Activated naive CD8-positive, alpha-beta T cell treated with anti-CD3 and anti-CD28 coated beads, Interleukin-2, amount 50 U/mL, for 24 hours (primary cell): ENCODE measurements at regions not wholly inside any gene's neighbourhood (a gene's known extent, or its start where the extent isn't known, plus 50 kb on each side); places are given as distances from the start of the nearest gene placed in this dataset.

ENCODE experiments used
- ATAC-seq: fragments of 150-1000 bp; cut with Tn5 transposase; one replicate; pipeline ENCODE4 v1.10.0; 2021
- DNase-seq: peaks from one replicate; pipeline ENCODE4 v3.0.0; 2021
- H3K27ac Mint-ChIP-seq: one replicate; pipeline ENCODE4 v1.8.0; 2021; ENCODE audit warnings: mild to moderate bottlenecking, mixed read lengths
- H3K27me3 Mint-ChIP-seq: one replicate; pipeline ENCODE4 v1.8.0; 2021; ENCODE audit warnings: mixed read lengths
- H3K36me3 Mint-ChIP-seq: one replicate; pipeline ENCODE4 v1.8.0; 2021; ENCODE audit warnings: low read depth, mixed read lengths
- H3K4me1 Mint-ChIP-seq: one replicate; pipeline ENCODE4 v1.8.0; 2021; ENCODE audit warnings: mixed read lengths
- H3K4me3 Mint-ChIP-seq: one replicate; pipeline ENCODE4 v1.8.0; 2021; ENCODE audit warnings: mild to moderate bottlenecking, moderate library complexity, mixed read lengths
- H3K9me3 Mint-ChIP-seq: one replicate; pipeline ENCODE4 v1.8.0; 2021; ENCODE audit warnings: mixed read lengths

- ATAC-seq, result no peak
- H3K4me1 Mint-ChIP-seq, result no peaks in the 10 kb centered on the region
- no peak overlapping the region for H3K27ac Mint-ChIP-seq
- no peaks in the 10 kb centered on the region for H3K27me3 Mint-ChIP-seq
- H3K9me3 Mint-ChIP-seq, result peaks cover 6% of the 10 kb centered on the region
- DNase-seq, result no peak
- no peaks in the 10 kb centered on the region for H3K36me3 Mint-ChIP-seq
- no peak overlapping the region for H3K4me3 Mint-ChIP-seq
Observed at GRCh38 chr5:167255926-167256325, 1035.5 kb upstream of the WWC1 start.

- no peak overlapping the region for H3K27ac Mint-ChIP-seq
- peaks cover 10% of the 10 kb centered on the region for H3K9me3 Mint-ChIP-seq
- H3K4me1 Mint-ChIP-seq, result no peaks in the 10 kb centered on the region
- no peak overlapping the region for H3K4me3 Mint-ChIP-seq
- H3K36me3 Mint-ChIP-seq, result no peaks in the 10 kb centered on the region
- DNase-seq (no peak), ATAC-seq (no peak)
- H3K27me3 Mint-ChIP-seq, result no peaks in the 10 kb centered on the region
Observed at GRCh38 chr5:167259806-167260205, 1031.6 kb upstream of the WWC1 start.

- no peaks in the 10 kb centered on the region for H3K4me1 Mint-ChIP-seq
- DNase-seq (no peak), ATAC-seq (no peak)
- peaks cover 12% of the 10 kb centered on the region for H3K9me3 Mint-ChIP-seq
- H3K36me3 Mint-ChIP-seq, result no peaks in the 10 kb centered on the region
- no peak overlapping the region for H3K27ac Mint-ChIP-seq
- no peaks in the 10 kb centered on the region for H3K27me3 Mint-ChIP-seq
- H3K4me3 Mint-ChIP-seq, result no peak overlapping the region
Observed at GRCh38 chr5:167261309-167262100, 1029.9 kb upstream of the WWC1 start.

- Mint-ChIP-seq H3K9me3 (peaks cover 13% of the 10 kb centered on the region), H3K36me3 (no peaks in the 10 kb centered on the region), H3K4me1 (no peaks in the 10 kb centered on the region), H3K27ac (no peak overlapping the region), H3K4me3 (no peak overlapping the region), H3K27me3 (no peaks in the 10 kb centered on the region)
- DNase-seq (no peak), ATAC-seq (no peak)
Observed at GRCh38 chr5:167263185-167263584, 1028.3 kb upstream of the WWC1 start.

GRCh38 chr5:167264348-167264747 is 1027.1 kb upstream of the WWC1 start:
- DNase-seq (no peak), ATAC-seq (no peak)
- Mint-ChIP-seq H3K27me3 (no peaks in the 10 kb centered on the region), H3K4me3 (no peak overlapping the region), H3K27ac (no peak overlapping the region), H3K9me3 (peaks cover 13% of the 10 kb centered on the region), H3K4me1 (no peaks in the 10 kb centered on the region), H3K36me3 (no peaks in the 10 kb centered on the region)

- Mint-ChIP-seq H3K9me3 (peaks cover 10% of the 10 kb centered on the region), H3K36me3 (no peaks in the 10 kb centered on the region), H3K4me3 (no peak overlapping the region), H3K27me3 (no peaks in the 10 kb centered on the region), H3K4me1 (no peaks in the 10 kb centered on the region), H3K27ac (no peak overlapping the region)
- no peak for DNase-seq
- no peak for ATAC-seq
Observed at GRCh38 chr5:167268337-167268736, 1023.1 kb upstream of the WWC1 start.

GRCh38 chr5:167269146-167269545 is 1022.3 kb upstream of the WWC1 start:
- Mint-ChIP-seq H3K27ac (no peak overlapping the region), H3K27me3 (no peaks in the 10 kb centered on the region), H3K4me3 (no peak overlapping the region), H3K36me3 (no peaks in the 10 kb centered on the region), H3K9me3 (peaks cover 10% of the 10 kb centered on the region), H3K4me1 (no peaks in the 10 kb centered on the region)
- ATAC-seq (no peak), DNase-seq (no peak)

GRCh38 chr5:167271081-167271480 is 1020.4 kb upstream of the WWC1 start:
- no peak overlapping the region for H3K27ac Mint-ChIP-seq
- H3K4me1 Mint-ChIP-seq, result no peaks in the 10 kb centered on the region
- H3K27me3 Mint-ChIP-seq, result no peaks in the 10 kb centered on the region
- peaks cover 6% of the 10 kb centered on the region for H3K9me3 Mint-ChIP-seq
- H3K36me3 Mint-ChIP-seq, result no peaks in the 10 kb centered on the region
- ATAC-seq (no peak), DNase-seq (no peak)
- H3K4me3 Mint-ChIP-seq, result no peak overlapping the region

GRCh38 chr5:167271511-167271910 is 1019.9 kb upstream of the WWC1 start:
- ATAC-seq, result no peak
- no peak overlapping the region for H3K27ac Mint-ChIP-seq
- H3K4me3 Mint-ChIP-seq, result no peak overlapping the region
- no peaks in the 10 kb centered on the region for H3K27me3 Mint-ChIP-seq
- H3K9me3 Mint-ChIP-seq, result peaks cover 4% of the 10 kb centered on the region
- H3K4me1 Mint-ChIP-seq, result no peaks in the 10 kb centered on the region
- no peaks in the 10 kb centered on the region for H3K36me3 Mint-ChIP-seq
- DNase-seq, result no peak

- Mint-ChIP-seq H3K9me3 (peaks cover 16% of the 10 kb centered on the region), H3K27me3 (no peaks in the 10 kb centered on the region), H3K36me3 (no peaks in the 10 kb centered on the region), H3K4me1 (no peaks in the 10 kb centered on the region), H3K27ac (no peak overlapping the region), H3K4me3 (no peak overlapping the region)
- ATAC-seq (no peak), DNase-seq (no peak)
Observed at GRCh38 chr5:167280111-167280510, 1011.3 kb upstream of the WWC1 start.

GRCh38 chr5:167281925-167282324 is 1009.5 kb upstream of the WWC1 start:
- no peak overlapping the region for H3K27ac Mint-ChIP-seq
- ATAC-seq, result no peak
- no peak overlapping the region for H3K4me3 Mint-ChIP-seq
- no peaks in the 10 kb centered on the region for H3K27me3 Mint-ChIP-seq
- H3K4me1 Mint-ChIP-seq, result no peaks in the 10 kb centered on the region
- no peak for DNase-seq
- no peaks in the 10 kb centered on the region for H3K36me3 Mint-ChIP-seq
- peaks cover 18% of the 10 kb centered on the region for H3K9me3 Mint-ChIP-seq

GRCh38 chr5:167283691-167284090 is 1007.8 kb upstream of the WWC1 start:
- Mint-ChIP-seq H3K4me1 (no peaks in the 10 kb centered on the region), H3K27me3 (no peaks in the 10 kb centered on the region), H3K4me3 (no peak overlapping the region), H3K27ac (no peak overlapping the region), H3K9me3 (peaks cover 14% of the 10 kb centered on the region), H3K36me3 (no peaks in the 10 kb centered on the region)
- ATAC-seq (no peak), DNase-seq (no peak)

- Mint-ChIP-seq H3K27me3 (no peaks in the 10 kb centered on the region), H3K4me3 (no peak overlapping the region), H3K9me3 (peaks cover 7% of the 10 kb centered on the region), H3K4me1 (no peaks in the 10 kb centered on the region), H3K27ac (no peak overlapping the region), H3K36me3 (no peaks in the 10 kb centered on the region)
- ATAC-seq (no peak), DNase-seq (no peak)
Observed at GRCh38 chr5:167284222-167284890, 1007.1 kb upstream of the WWC1 start.

GRCh38 chr5:167285591-167285990 is 1005.9 kb upstream of the WWC1 start:
- no peaks in the 10 kb centered on the region for H3K36me3 Mint-ChIP-seq
- DNase-seq (no peak), ATAC-seq (no peak)
- H3K27ac Mint-ChIP-seq, result no peak overlapping the region
- no peaks in the 10 kb centered on the region for H3K4me1 Mint-ChIP-seq
- H3K27me3 Mint-ChIP-seq, result no peaks in the 10 kb centered on the region
- H3K9me3 Mint-ChIP-seq, result peaks cover 6% of the 10 kb centered on the region
- H3K4me3 Mint-ChIP-seq, result no peak overlapping the region

GRCh38 chr5:167286891-167287290 is 1004.6 kb upstream of the WWC1 start:
- no peaks in the 10 kb centered on the region for H3K27me3 Mint-ChIP-seq
- H3K36me3 Mint-ChIP-seq, result no peaks in the 10 kb centered on the region
- no peak overlapping the region for H3K27ac Mint-ChIP-seq
- H3K4me1 Mint-ChIP-seq, result no peaks in the 10 kb centered on the region
- no peak for DNase-seq
- H3K9me3 Mint-ChIP-seq, result peaks cover 6% of the 10 kb centered on the region
- no peak for ATAC-seq
- H3K4me3 Mint-ChIP-seq, result no peak overlapping the region
